Gastroesophageal sphincter (tissue), 4 donors: ENCODE measurements at regions not wholly inside any gene's neighbourhood (a gene's known extent, or its start where the extent isn't known, plus 50 kb on each side); places are given as distances from the start of the nearest gene placed in this dataset.

Experiments
- ATAC-seq: fragments of 150-250 bp; one replicate; pipeline ENCODE4 v1.9.1; 2016; ENCODE audit warnings: mild to moderate bottlenecking, moderate library complexity
- H3K27ac ChIP-seq, 4 donors: fragments of 200-600 bp; sonication (generic) in 3 of 4; 1 replicate in 3 of 4; 2 replicates in 1 of 4; pipeline ENCODE4 v1.5.1; 2016 to 2019
- H3K27me3 ChIP-seq: fragments of 200-600 bp; sonication (generic); one replicate; pipeline ENCODE4 v1.5.1; 2019
- H3K36me3 ChIP-seq, 2 donors: fragments of 200-600 bp; sonication (generic); one replicate each; pipeline ENCODE4 v1.5.1; 2019; ENCODE audit warnings: control low read depth in 1 of 2
- H3K4me1 ChIP-seq, 3 donors: fragments of 200-600 bp; sonication (generic); 1 replicate in 2 of 3; 2 replicates in 1 of 3; pipeline ENCODE4 v1.5.1; 2016 to 2019; ENCODE audit warnings: control low read depth in 2 of 3
- H3K4me3 ChIP-seq, 2 donors: fragments of 200-600 bp; sonication (generic); one replicate each; pipeline ENCODE4 v1.5.1; 2019; ENCODE audit warnings: mild to moderate bottlenecking in 1 of 2, moderate library complexity in 1 of 2
- H3K9me3 ChIP-seq, 3 donors: fragments of 200-600 bp; sonication (generic); one replicate each; pipeline ENCODE4 v1.5.1; 2017 to 2019; ENCODE audit warnings: control low read depth in 2 of 3
- CTCF ChIP-seq, 4 experiments: fragments of 200-600 bp in 2 of 4; fragments of 450-650 bp in 2 of 4; sonication (generic) in 1 of 4; IDR thresholded peaks; one replicate each; pipeline ENCODE4 v1.5.1; 2017 to 2019; ENCODE audit warnings: antibody characterized with exemption in 4 of 4, mild to moderate bottlenecking in 2 of 4, moderate library complexity in 2 of 4
- EP300 ChIP-seq: sonication (generic); formaldehyde crosslinking; IDR thresholded peaks from one replicate; pipeline ENCODE4 v1.6.1; 2017; ENCODE audit warnings: antibody characterized with exemption, mild to moderate bottlenecking
- POLR2A ChIP-seq, 2 donors: fragments of 450-650 bp; IDR thresholded peaks; one replicate each; pipeline ENCODE4 v1.6.1; 2017; ENCODE audit warnings: antibody characterized with exemption in 2 of 2, mild to moderate bottlenecking in 2 of 2, moderate library complexity in 1 of 2
- POLR2AphosphoS5 ChIP-seq: sonication (generic); formaldehyde crosslinking; IDR thresholded peaks from one replicate; pipeline ENCODE4 v1.6.1; 2017; ENCODE audit warnings: antibody characterized with exemption
- WGBS, 2 donors: methylation state at CpG; one replicate each; pipeline ENCODE4 v1.1.5; 2018; ENCODE audit warnings: low coverage in 1 of 2; 5-methylcytosine and 5-hydroxymethylcytosine counted together

GRCh38 chr2:6264198-6264597 is 572.0 kb downstream of the SOX11 start:
- Histone ChIP-seq H3K27ac (no peak overlapping the region), H3K27me3 (peaks cover 7% of the 10 kb centered on the region), H3K36me3 (no peaks in the 10 kb centered on the region), H3K9me3 (no peaks in the 10 kb centered on the region), H3K4me1 (no peaks in the 10 kb centered on the region), H3K4me3 (no peak overlapping the region)
- 51 to 88% methylated on average over 2 to 3 of the region's 3 CpGs for WGBS, 2 donors
- TF ChIP-seq EP300 (no peak), POLR2A (IDR thresholded peaks at IDR 0.05) (no peak), POLR2AphosphoS5 (no peak), CTCF (IDR thresholded peaks at IDR 0.05) (no peak)
- no peak for ATAC-seq

DNA sequence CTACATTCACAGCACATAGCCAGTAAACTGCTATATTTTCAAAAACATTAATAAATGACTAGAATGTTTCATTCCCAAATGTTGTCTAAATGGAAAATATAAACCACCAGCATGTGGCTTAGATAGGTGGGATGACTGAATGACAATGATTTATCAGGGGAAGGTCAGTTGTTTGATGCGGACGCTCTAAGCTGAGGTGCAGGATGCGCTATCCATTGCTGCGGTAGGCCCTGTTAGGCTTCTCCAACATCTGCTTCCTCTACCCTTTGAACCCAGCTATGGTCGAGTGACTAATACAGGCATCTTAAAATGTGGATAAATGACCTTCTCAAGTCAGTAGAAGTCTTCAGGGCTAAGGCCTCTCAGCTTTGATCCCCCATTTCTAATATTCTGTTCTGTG is 584.2 kb downstream of the CMPK2 start:
- no peak for ATAC-seq
- no peaks in the 10 kb centered on the region for H3K27me3 ChIP-seq
- no peak for TF ChIP-seq POLR2AphosphoS5
- no peak for TF ChIP-seq CTCF (IDR thresholded peaks at IDR 0.05)
- TF ChIP-seq POLR2A (IDR thresholded peaks at IDR 0.05): no peak
- TF ChIP-seq EP300: no peak
- no peak overlapping the region for H3K27ac ChIP-seq
- H3K4me3 ChIP-seq: no peak overlapping the region
- H3K4me1 ChIP-seq: no peaks in the 10 kb centered on the region
- H3K9me3 ChIP-seq: no peaks in the 10 kb centered on the region
- H3K36me3 ChIP-seq: no peaks in the 10 kb centered on the region
- WGBS, 2 donors: 82 to 90% methylated on average over 4 to 5 of the region's 5 CpGs

GRCh38 chr2:6283259-6283658 is 582.4 kb downstream of the CMPK2 start:
- TF ChIP-seq POLR2A (IDR thresholded peaks at IDR 0.05) (no peak), CTCF (IDR thresholded peaks at IDR 0.05) (no peak), POLR2AphosphoS5 (no peak), EP300 (no peak)
- H3K4me3 ChIP-seq: no peak overlapping the region
- WGBS, 2 donors: 70 to 80% methylated on average over 7 to 15 of the region's 24 CpGs
- no peaks in the 10 kb centered on the region for H3K4me1 ChIP-seq
- H3K27me3 ChIP-seq: no peaks in the 10 kb centered on the region
- no peak for ATAC-seq
- no peak overlapping the region for H3K27ac ChIP-seq
- H3K9me3 ChIP-seq: no peaks in the 10 kb centered on the region
- H3K36me3 ChIP-seq: no peaks in the 10 kb centered on the region

- H3K27ac ChIP-seq: no peak overlapping the region
- no peak for ATAC-seq
- TF ChIP-seq POLR2AphosphoS5 (no peak), CTCF (IDR thresholded peaks at IDR 0.05) (no peak), EP300 (no peak), POLR2A (IDR thresholded peaks at IDR 0.05) (no peak)
- no peak overlapping the region for H3K4me3 ChIP-seq
- H3K36me3 ChIP-seq: no peaks in the 10 kb centered on the region
- H3K4me1 ChIP-seq: no peaks in the 10 kb centered on the region
- H3K9me3 ChIP-seq: no peaks in the 10 kb centered on the region
- WGBS, 2 donors: 83 to 92% methylated on average over 2 to 4 of the region's 4 CpGs
- no peaks in the 10 kb centered on the region for H3K27me3 ChIP-seq
Observed at GRCh38 chr2:6287406-6287805, 578.3 kb downstream of the CMPK2 start.

- TF ChIP-seq EP300 (no peak), POLR2A (IDR thresholded peaks at IDR 0.05) (no peak), POLR2AphosphoS5 (no peak), CTCF (IDR thresholded peaks at IDR 0.05) (no peak)
- H3K36me3 ChIP-seq: no peaks in the 10 kb centered on the region
- H3K4me1 ChIP-seq: no peaks in the 10 kb centered on the region
- H3K9me3 ChIP-seq: no peaks in the 10 kb centered on the region
- H3K27me3 ChIP-seq: no peaks in the 10 kb centered on the region
- no peak for ATAC-seq
- no peak overlapping the region for H3K27ac ChIP-seq
- no peak overlapping the region for H3K4me3 ChIP-seq
Observed at GRCh38 chr2:6288791-6289190, 576.9 kb downstream of the CMPK2 start.
